ENCODE measurements at regions not wholly inside any gene's neighbourhood (a gene's known extent, or its start where the extent isn't known, plus 50 kb on each side); places are given as distances from the start of the nearest gene placed in this dataset.

DNA sequence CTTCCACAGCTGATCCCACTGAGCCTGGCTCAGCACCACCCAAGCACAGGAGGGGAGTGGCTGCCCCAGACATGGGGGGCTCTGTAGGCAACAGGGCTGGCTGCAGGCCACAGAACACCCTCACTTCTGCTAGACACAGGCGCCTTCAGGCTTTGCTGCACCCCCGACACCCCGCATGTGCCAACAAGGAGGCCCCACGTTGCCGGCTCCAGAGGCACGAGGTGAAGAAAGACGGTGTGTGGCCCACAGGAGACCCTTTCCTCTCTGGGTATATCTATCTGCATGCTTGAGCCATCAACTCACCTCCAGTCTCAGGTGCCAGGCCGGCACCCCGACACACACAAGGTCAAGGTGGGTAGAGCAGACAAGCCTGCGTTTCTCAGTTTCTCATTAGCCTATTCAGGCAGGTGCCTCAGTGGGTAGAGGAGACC, 158.3 kb downstream of the DLL1 start:
- CTCF ChIA-PET, result no interaction called here
- Mint-ChIP-seq H3K27ac (no peak overlapping the region), H3K36me3 (no peaks in the 10 kb centered on the region), H3K4me1 (ENCODE audit: low read depth) (no peaks in the 10 kb centered on the region), H3K27me3 (peaks cover 3% of the 10 kb centered on the region), H3K4me3 (no peak overlapping the region), H3K9me3 (no peaks in the 10 kb centered on the region)
- POLR2A ChIA-PET, result no interaction called here
- DNase-seq, result peak; percentile 4
- intact Hi-C loops (cut with micrococcal nuclease), result no loop called here

DNA sequence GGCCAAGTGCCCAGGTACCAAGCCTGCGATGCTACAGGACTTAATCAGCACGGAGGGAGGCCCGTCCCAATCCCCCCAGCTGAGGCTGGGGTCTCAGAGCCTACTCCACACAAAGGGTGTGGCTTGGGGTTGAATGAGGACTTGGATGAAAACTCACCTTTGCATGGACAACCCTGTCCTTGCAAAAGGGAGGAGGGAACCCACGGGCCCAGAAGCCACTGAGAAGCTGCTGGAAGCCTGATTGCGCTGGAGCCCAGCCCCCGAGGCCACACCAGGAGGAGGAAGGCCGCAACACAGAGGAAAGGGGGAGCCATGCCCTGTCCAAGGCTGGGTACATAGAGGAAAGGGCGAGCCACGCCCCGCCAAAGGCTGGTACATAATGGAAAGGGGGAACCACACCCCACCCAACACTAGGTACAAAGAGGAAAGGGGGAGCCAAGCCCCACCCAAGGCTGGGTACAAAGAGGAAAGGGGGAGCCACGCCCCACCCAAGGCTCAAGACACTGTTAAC, 158.8 kb downstream of the DLL1 start:
- no peak overlapping the region for H3K4me3 Mint-ChIP-seq
- no peaks in the 10 kb centered on the region for H3K36me3 Mint-ChIP-seq
- H3K27me3 Mint-ChIP-seq, result peaks cover 3% of the 10 kb centered on the region

GRCh38 chr6:170131351-170131750, 159.5 kb downstream of the DLL1 start:
- no peaks in the 10 kb centered on the region for H3K4me1 Mint-ChIP-seq (ENCODE audit: low read depth)
- no peak overlapping the region for H3K4me3 Mint-ChIP-seq
- no peaks in the 10 kb centered on the region for H3K36me3 Mint-ChIP-seq
- ChIA-PET CTCF (no interaction called here), POLR2A (no interaction called here)
- DNase-seq, result peak; percentile 1
- no peak overlapping the region for H3K27ac Mint-ChIP-seq
- H3K27me3 Mint-ChIP-seq, result peaks cover 3% of the 10 kb centered on the region
- intact Hi-C loops (cut with micrococcal nuclease), result no loop called here
- no peaks in the 10 kb centered on the region for H3K9me3 Mint-ChIP-seq

More for the DNA sequence above, 158.8 kb downstream of the DLL1 start:
- intact Hi-C loops (cut with micrococcal nuclease), result no loop called here
- peak; percentile 1 for DNase-seq
- CTCF ChIA-PET, result no interaction called here
- POLR2A ChIA-PET, result no interaction called here
- no peaks in the 10 kb centered on the region for H3K9me3 Mint-ChIP-seq
- no peaks in the 10 kb centered on the region for H3K4me1 Mint-ChIP-seq (ENCODE audit: low read depth)
- no peak overlapping the region for H3K27ac Mint-ChIP-seq

GRCh38 chr6:170130771-170131241, 160.1 kb downstream of the DLL1 start:
- peak; percentile 7 for DNase-seq
- H3K9me3 Mint-ChIP-seq, result no peaks in the 10 kb centered on the region
- CTCF ChIA-PET, result no interaction called here
- H3K27me3 Mint-ChIP-seq, result peaks cover 3% of the 10 kb centered on the region
- H3K4me1 Mint-ChIP-seq (ENCODE audit: low read depth), result no peaks in the 10 kb centered on the region
- intact Hi-C loops (cut with micrococcal nuclease), result no loop called here
- no peak overlapping the region for H3K27ac Mint-ChIP-seq
- H3K36me3 Mint-ChIP-seq, result no peaks in the 10 kb centered on the region
- POLR2A ChIA-PET, result no interaction called here
- no peak overlapping the region for H3K4me3 Mint-ChIP-seq

DNA sequence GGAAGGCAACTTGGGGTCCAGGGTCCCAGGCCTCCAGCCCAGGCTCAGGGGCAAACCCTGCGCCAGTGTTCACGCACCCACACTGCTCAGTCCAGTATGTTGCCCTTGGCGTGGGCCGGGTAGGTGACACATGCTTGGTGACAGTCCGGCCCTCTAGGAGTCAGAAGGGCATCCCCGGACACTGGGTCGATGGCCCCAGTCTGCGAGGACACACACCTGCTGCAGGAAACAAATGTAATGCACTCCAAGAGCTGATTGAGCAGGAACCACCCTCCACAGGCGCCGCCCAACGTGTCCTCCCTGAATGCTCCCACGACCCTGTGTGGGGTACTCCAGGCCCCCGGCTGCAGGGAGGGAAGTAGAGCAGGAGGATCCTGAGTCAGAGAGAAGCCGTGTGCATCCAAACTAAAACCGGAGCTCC, 160.7 kb downstream of the DLL1 start:
- POLR2A ChIA-PET, result no interaction called here
- CTCF ChIA-PET, result no interaction called here
- H3K4me3 Mint-ChIP-seq, result no peak overlapping the region

DNA sequence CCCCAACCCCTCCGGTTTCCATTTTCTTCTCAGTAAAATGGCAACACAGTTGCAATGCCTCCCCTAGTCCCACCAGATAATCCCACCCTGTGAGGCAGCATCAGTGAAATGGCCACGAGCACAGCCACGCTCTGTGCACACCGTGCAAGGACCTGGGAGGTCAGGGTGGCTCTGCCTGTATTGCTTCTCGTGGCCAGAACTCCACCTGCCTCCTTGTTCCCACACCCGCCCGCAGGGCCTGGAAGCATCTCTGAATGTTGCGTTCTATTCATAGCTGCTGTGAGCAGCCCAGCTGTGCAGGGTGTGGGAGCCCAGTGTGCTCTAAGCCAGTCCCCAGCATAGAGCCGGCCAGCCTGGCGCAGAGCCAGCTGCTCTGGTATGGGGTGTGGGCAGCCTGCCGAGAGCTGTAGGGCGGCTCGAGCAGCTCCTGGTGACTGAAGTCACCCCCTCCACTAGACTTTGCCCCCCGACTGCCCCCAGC, 161.1 kb downstream of the DLL1 start:
- Mint-ChIP-seq H3K27me3 (peaks cover 3% of the 10 kb centered on the region), H3K36me3 (no peaks in the 10 kb centered on the region), H3K4me1 (ENCODE audit: low read depth) (no peaks in the 10 kb centered on the region), H3K27ac (no peak overlapping the region), H3K9me3 (no peaks in the 10 kb centered on the region), H3K4me3 (no peak overlapping the region)
- intact Hi-C loops (cut with micrococcal nuclease), result no loop called here
- ChIA-PET CTCF (no interaction called here), POLR2A (no interaction called here)
- DNase-seq, result no peak

More for the DNA sequence above, 160.7 kb downstream of the DLL1 start:
- H3K27me3 Mint-ChIP-seq, result peaks cover 3% of the 10 kb centered on the region
- H3K4me1 Mint-ChIP-seq (ENCODE audit: low read depth), result no peaks in the 10 kb centered on the region
- intact Hi-C loops (cut with micrococcal nuclease), result no loop called here
- H3K9me3 Mint-ChIP-seq, result no peaks in the 10 kb centered on the region
- H3K27ac Mint-ChIP-seq, result no peak overlapping the region
- DNase-seq, result no peak
- H3K36me3 Mint-ChIP-seq, result no peaks in the 10 kb centered on the region

DNA sequence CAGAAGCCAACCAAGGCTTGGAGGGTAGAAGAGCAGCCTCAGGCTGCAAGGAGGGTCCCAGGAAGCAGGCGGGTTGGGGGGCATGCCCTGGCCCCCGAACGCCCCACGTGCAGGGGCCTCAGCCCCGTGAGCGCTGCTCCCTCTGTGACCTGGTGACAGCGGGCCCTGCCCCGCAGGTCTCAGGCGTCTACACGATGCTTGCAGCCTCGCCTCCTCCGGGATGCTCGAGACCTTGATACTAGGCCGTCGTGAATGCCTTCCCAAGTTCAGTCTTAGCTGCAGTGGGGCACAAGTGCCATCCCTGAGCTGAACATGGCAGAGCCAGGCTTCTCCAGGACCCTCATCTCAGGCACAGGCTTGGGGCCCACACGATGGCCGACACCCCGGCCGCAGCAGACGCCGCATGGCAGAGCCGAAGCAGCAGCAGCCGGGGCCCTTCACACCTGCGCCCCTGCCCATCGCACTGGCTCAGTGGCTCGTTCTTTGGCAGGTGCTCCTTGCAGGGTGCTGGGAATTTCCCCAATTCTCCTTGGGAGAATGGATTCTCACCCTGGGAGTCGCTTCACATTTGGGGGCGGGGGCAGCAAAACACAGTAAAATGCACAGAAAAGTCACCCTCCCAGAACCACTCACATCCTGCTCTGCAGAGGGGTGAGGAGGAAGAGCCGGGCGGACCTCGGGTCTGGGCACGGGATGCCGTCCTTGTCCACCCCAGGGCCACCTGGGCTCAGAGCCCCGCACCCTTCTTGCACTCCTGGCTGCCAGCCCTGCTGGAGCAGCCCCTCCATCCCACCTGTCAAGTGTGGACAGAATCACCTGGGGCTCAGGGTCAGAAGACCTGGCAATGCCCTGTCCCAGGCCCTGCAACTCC, 161.8 kb downstream of the DLL1 start:
- ChIA-PET POLR2A (no interaction called here), CTCF (no interaction called here)
- Mint-ChIP-seq H3K27ac (no peak overlapping the region), H3K27me3 (peaks cover 4% of the 10 kb centered on the region), H3K36me3 (no peaks in the 10 kb centered on the region), H3K4me3 (no peak overlapping the region), H3K9me3 (no peaks in the 10 kb centered on the region), H3K4me1 (ENCODE audit: low read depth) (no peaks in the 10 kb centered on the region)
- intact Hi-C loops (cut with micrococcal nuclease), result no loop called here
- peak; percentile 4 for DNase-seq

- Mint-ChIP-seq H3K27ac (no peak overlapping the region), H3K9me3 (no peaks in the 10 kb centered on the region)
Measured at GRCh38 chr6:170128346-170128745, 162.5 kb downstream of the DLL1 start.

DNA sequence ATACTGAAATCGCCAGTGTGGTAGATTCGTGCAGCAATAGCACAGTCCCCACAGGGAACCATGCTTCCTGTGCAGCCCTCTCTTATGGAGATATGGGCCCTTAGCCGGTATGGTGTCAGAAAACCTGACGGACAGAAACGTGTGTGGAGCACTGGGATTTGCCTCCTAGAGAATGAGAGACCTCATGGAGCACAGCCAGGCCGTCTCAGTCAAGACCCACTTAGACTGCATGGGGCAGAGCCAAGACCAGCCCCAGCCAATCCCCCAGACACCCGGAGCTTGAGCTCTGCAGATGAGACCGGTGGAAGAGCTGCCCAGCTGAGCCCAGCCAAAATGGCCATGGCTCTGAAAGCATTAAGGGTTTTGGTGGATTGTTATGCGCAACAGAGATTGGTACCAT, 163.7 kb downstream of the DLL1 start:
- ChIA-PET POLR2A (no interaction called here), CTCF (no interaction called here)

More at GRCh38 chr6:170128346-170128745, 162.5 kb downstream of the DLL1 start:
- H3K36me3 Mint-ChIP-seq, result no peaks in the 10 kb centered on the region
- POLR2A ChIA-PET, result no interaction called here
- no peak overlapping the region for H3K4me3 Mint-ChIP-seq
- no peaks in the 10 kb centered on the region for H3K4me1 Mint-ChIP-seq (ENCODE audit: low read depth)
- intact Hi-C loops (cut with micrococcal nuclease), result no loop called here
- no peak for DNase-seq
- peaks cover 7% of the 10 kb centered on the region for H3K27me3 Mint-ChIP-seq
- CTCF ChIA-PET, result no interaction called here

GRCh38 chr6:170125456-170126300, 165.2 kb downstream of the DLL1 start:
- H3K4me1 Mint-ChIP-seq (ENCODE audit: low read depth), result no peaks in the 10 kb centered on the region
- DNase-seq, result peak; percentile 3
- ChIA-PET CTCF (no interaction called here), POLR2A (no interaction called here)
- H3K27me3 Mint-ChIP-seq, result peaks cover 4% of the 10 kb centered on the region
- no peak overlapping the region for H3K4me3 Mint-ChIP-seq
- no peak overlapping the region for H3K27ac Mint-ChIP-seq
- peaks cover 10% of the 10 kb centered on the region for H3K9me3 Mint-ChIP-seq
- intact Hi-C loops (cut with micrococcal nuclease), result no loop called here
- H3K36me3 Mint-ChIP-seq, result peaks cover 2% of the 10 kb centered on the region

More for the DNA sequence above, 163.7 kb downstream of the DLL1 start:
- no peak overlapping the region for H3K4me3 Mint-ChIP-seq
- peaks cover 7% of the 10 kb centered on the region for H3K27me3 Mint-ChIP-seq
- no peak for DNase-seq
- no peaks in the 10 kb centered on the region for H3K36me3 Mint-ChIP-seq
- intact Hi-C loops (cut with micrococcal nuclease), result no loop called here
- no peaks in the 10 kb centered on the region for H3K4me1 Mint-ChIP-seq (ENCODE audit: low read depth)
- no peaks in the 10 kb centered on the region for H3K9me3 Mint-ChIP-seq
- H3K27ac Mint-ChIP-seq, result no peak overlapping the region

DNA sequence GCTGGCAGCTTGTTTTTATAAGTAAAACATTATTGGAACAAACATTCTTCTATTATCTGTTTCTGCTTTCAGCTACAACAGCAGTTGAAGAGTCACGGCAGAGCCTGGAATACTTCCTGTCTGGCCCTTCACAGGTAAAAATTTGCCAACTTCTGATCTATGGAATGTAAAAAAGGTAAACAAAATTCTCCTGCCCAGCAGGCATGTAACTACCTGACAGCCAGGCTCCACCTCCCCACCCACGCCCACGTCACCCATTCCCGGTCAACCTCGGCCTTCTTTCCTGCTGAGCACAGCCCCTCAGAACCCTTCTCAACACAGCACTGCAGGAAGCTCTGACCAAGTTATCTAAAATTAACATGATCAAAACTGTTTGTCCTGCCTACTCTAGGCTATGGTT, 166.0 kb downstream of the DLL1 start:
- peak; percentile 5 for DNase-seq
- peaks cover 4% of the 10 kb centered on the region for H3K27me3 Mint-ChIP-seq
- POLR2A ChIA-PET, result no interaction called here
- intact Hi-C loops (cut with micrococcal nuclease), result no loop called here
- no peak overlapping the region for H3K27ac Mint-ChIP-seq
- H3K4me3 Mint-ChIP-seq, result no peak overlapping the region
- H3K4me1 Mint-ChIP-seq (ENCODE audit: low read depth), result no peaks in the 10 kb centered on the region
- H3K36me3 Mint-ChIP-seq, result peaks cover 4% of the 10 kb centered on the region
- peaks cover 18% of the 10 kb centered on the region for H3K9me3 Mint-ChIP-seq
- CTCF ChIA-PET, result no interaction called here

GRCh38 chr6:170124150-170124549, 166.7 kb downstream of the DLL1 start:
- Mint-ChIP-seq H3K4me3 (no peak overlapping the region), H3K4me1 (ENCODE audit: low read depth) (no peaks in the 10 kb centered on the region), H3K27me3 (peaks cover 4% of the 10 kb centered on the region), H3K36me3 (peaks cover 7% of the 10 kb centered on the region), H3K9me3 (peaks cover 23% of the 10 kb centered on the region), H3K27ac (no peak overlapping the region)
- ChIA-PET POLR2A (no interaction called here), CTCF (no interaction called here)
- DNase-seq, result no peak
- intact Hi-C loops (cut with micrococcal nuclease), result no loop called here
